Erythroblast (primary cell): ENCODE measurements at regions not wholly inside any gene's neighbourhood (a gene's known extent, or its start where the extent isn't known, plus 50 kb on each side); places are given as distances from the start of the nearest gene placed in this dataset.

Experiments
- GATA1 ChIP-seq: IDR thresholded peaks from 2 replicates; pipeline ENCODE4 v1.6.1; 2011; ENCODE audit warnings: low read depth, mild to moderate bottlenecking, control low read depth, low read length, moderate library complexity
- POLR2A ChIP-seq: IDR thresholded peaks from 2 replicates; pipeline ENCODE4 v1.6.1; 2011; ENCODE audit warnings: mild to moderate bottlenecking, low read length

DNA sequence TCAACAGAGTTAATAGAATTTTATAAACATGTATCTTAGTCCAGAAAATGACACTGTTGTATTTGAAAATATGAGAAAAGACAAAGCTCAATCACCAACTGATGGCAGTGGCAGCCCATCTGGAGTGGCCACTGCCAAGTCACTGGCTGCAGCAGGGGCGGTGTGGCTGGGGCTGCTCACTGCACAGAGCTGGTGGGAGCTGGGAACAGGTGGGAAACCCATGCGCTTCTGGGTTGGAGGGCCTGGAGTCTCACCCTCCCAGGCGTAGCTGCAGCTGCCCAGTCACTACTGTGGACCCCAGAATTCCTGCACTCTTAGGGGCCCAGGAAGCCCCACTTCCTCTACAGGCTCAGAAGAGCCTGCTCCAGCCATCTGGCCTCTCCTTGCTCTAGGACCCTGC, 251.8 kb upstream of the NDST4 start:
- TF ChIP-seq POLR2A (no peak), GATA1 (no peak)
